T-cell (primary cell): ENCODE measurements at regions not wholly inside any gene's neighbourhood (a gene's known extent, or its start where the extent isn't known, plus 50 kb on each side); places are given as distances from the start of the nearest gene placed in this dataset.

Experiments
- ATAC-seq, 4 experiments: fragments of 200-7000 bp in 3 of 4; fragments of 150-1000 bp in 1 of 4; cut with Tn5 transposase; replicated peaks in 1 of 4; 1 replicate in 3 of 4; 2 replicates in 1 of 4; pipeline ENCODE4 v1.10.0; 2021; ENCODE audit warnings: moderate library complexity in 3 of 4, mild to moderate bottlenecking in 2 of 4, moderate number of reproducible peaks in 1 of 4
- CTCF ChIA-PET, 2 donors: fragments of 300-600 bp; sonication (Branson Sonifier 250); formaldehyde crosslinking; loops; one replicate each; lab custom pipeline; 2022; ENCODE audit warnings: antibody characterized with exemption in 2 of 2; lab: Charles Lee
- POLR2A ChIA-PET, 2 donors: fragments of 300-600 bp; sonication (Branson Sonifier 250); formaldehyde crosslinking; loops; one replicate each; lab custom pipeline; 2022; ENCODE audit warnings: antibody characterized with exemption in 2 of 2; lab: Charles Lee
- DNase-seq, 35 experiments: peaks; one replicate each; pipeline versions ENCODE4 v3.0.0 to v3.0.0-alpha.2; 2013 to 2023
- H3K27ac ChIP-seq: one replicate; pipeline ENCODE4 v1.5.1; 2013; ENCODE audit warnings: low read length
- H3K27me3 ChIP-seq, 2 experiments: replicated peaks in 1 of 2; 1 replicate in 1 of 2; 2 replicates in 1 of 2; pipeline versions ENCODE4 v1.6.1 to v1.7.0; 2013; ENCODE audit warnings: low read length in 1 of 2, mixed read lengths in 1 of 2; ENCODE audit not compliant: control insufficient read depth in 2 of 2, insufficient read depth in 2 of 2; ENCODE audit errors: extremely low read depth in 1 of 2
- H3K36me3 ChIP-seq, 2 donors: 1 replicate in 1 of 2; 2 replicates in 1 of 2; pipeline versions ENCODE4 v1.6.1 to v1.7.0; 2013; ENCODE audit warnings: low read length in 1 of 2; ENCODE audit not compliant: control insufficient read depth in 2 of 2, insufficient read depth in 1 of 2; ENCODE audit errors: extremely low read depth in 1 of 2
- H3K4me1 ChIP-seq, 2 experiments: 1 replicate in 1 of 2; 2 replicates in 1 of 2; pipeline versions ENCODE4 v1.6.1 to v1.7.0; 2013; ENCODE audit warnings: low read length in 2 of 2, mixed read lengths in 1 of 2; ENCODE audit not compliant: insufficient read depth in 2 of 2, control insufficient read depth in 1 of 2; ENCODE audit errors: extremely low read depth in 1 of 2
- H3K4me3 ChIP-seq, 2 donors: 1 replicate in 1 of 2; 2 replicates in 1 of 2; pipeline versions ENCODE4 v1.5.1 to v1.7.0; 2013; ENCODE audit warnings: mild to moderate bottlenecking in 2 of 2, low read length in 1 of 2, moderate library complexity in 1 of 2; ENCODE audit not compliant: control insufficient read depth in 1 of 2; ENCODE audit errors: extremely low read depth in 1 of 2
- H3K9me3 ChIP-seq: 2 replicates; pipeline ENCODE4 v1.7.0; 2013
- H3K27ac Mint-ChIP-seq, 2 donors: one replicate each; pipeline ENCODE4 v1.8.0; 2020 to 2021; ENCODE audit warnings: mild to moderate bottlenecking in 2 of 2, mixed read lengths in 2 of 2
- H3K27me3 Mint-ChIP-seq, 2 donors: one replicate each; pipeline ENCODE4 v1.8.0; 2021 to 2022; ENCODE audit warnings: mixed read lengths in 2 of 2
- H3K36me3 Mint-ChIP-seq: one replicate; pipeline ENCODE4 v1.8.0; 2021; ENCODE audit warnings: mixed read lengths
- H3K4me1 Mint-ChIP-seq, 3 donors: one replicate each; pipeline ENCODE4 v1.8.0; 2020 to 2022; ENCODE audit warnings: mixed read lengths in 3 of 3, mild to moderate bottlenecking in 1 of 3
- H3K4me3 Mint-ChIP-seq, 3 donors: one replicate each; pipeline ENCODE4 v1.8.0; 2020 to 2022; ENCODE audit warnings: mild to moderate bottlenecking in 3 of 3, mixed read lengths in 3 of 3, moderate library complexity in 3 of 3
- H3K9me3 Mint-ChIP-seq, 3 donors: one replicate each; pipeline ENCODE4 v1.8.0; 2020 to 2022; ENCODE audit warnings: mixed read lengths in 3 of 3
- WGBS: methylation state at CpG from one replicate; pipeline ENCODE4 v1.1.5; 2013; ENCODE audit warnings: missing lambda C conversion rate; ENCODE audit not compliant: insufficient coverage; 5-methylcytosine and 5-hydroxymethylcytosine counted together

GRCh38 chr10:109200646-109201045, 722.7 kb downstream of the XPNPEP1 start:
- no peaks in the 10 kb centered on the region for H3K36me3 Mint-ChIP-seq
- no peak overlapping the region for H3K4me3 Mint-ChIP-seq
- no peaks in the 10 kb centered on the region for H3K27me3 Mint-ChIP-seq
- peaks cover 5 to 24% (median 11%) of the 10 kb centered on the region in 3 donors for H3K9me3 Mint-ChIP-seq
- no peak for DNase-seq
- H3K9me3 ChIP-seq = no peaks in the 10 kb centered on the region
- H3K4me3 ChIP-seq = no peak overlapping the region
- no peaks in the 10 kb centered on the region for H3K4me1 Mint-ChIP-seq
- H3K27ac ChIP-seq = no peak overlapping the region
- no peaks in the 10 kb centered on the region for H3K4me1 ChIP-seq
- H3K36me3 ChIP-seq = no peaks in the 10 kb centered on the region
- no peak overlapping the region for H3K27ac Mint-ChIP-seq
- ChIA-PET CTCF (interaction anchor here in 1 of 2 donors (0.5 kb wide), 1 partner anchor 191 kb away, joined by 5 read pairs; no protein-coding TSS in a partner anchor), POLR2A (no interaction called here)
- ATAC-seq = no peak
- H3K27me3 ChIP-seq = no peaks in the 10 kb centered on the region
- no CpG with 5 or more reads among the region's 2 CpGs for WGBS

GRCh38 chr10:109191823-109192222, 731.5 kb downstream of the XPNPEP1 start:
- H3K9me3 ChIP-seq = no peaks in the 10 kb centered on the region
- peaks cover 12 to 23% (median 22%) of the 10 kb centered on the region in 3 donors for H3K9me3 Mint-ChIP-seq
- H3K27ac ChIP-seq = no peak overlapping the region
- H3K4me3 ChIP-seq = no peak overlapping the region
- no peaks in the 10 kb centered on the region for H3K4me1 ChIP-seq
- ChIA-PET POLR2A (no interaction called here), CTCF (no interaction called here)
- WGBS = no CpG with 5 or more reads among the region's 2 CpGs
- no peak for DNase-seq
- no peaks in the 10 kb centered on the region for H3K27me3 ChIP-seq
- H3K4me3 Mint-ChIP-seq = no peak overlapping the region
- no peak overlapping the region for H3K27ac Mint-ChIP-seq
- no peaks in the 10 kb centered on the region for H3K36me3 ChIP-seq
- no peak for ATAC-seq
- H3K27me3 Mint-ChIP-seq = no peaks in the 10 kb centered on the region
- no peaks in the 10 kb centered on the region for H3K36me3 Mint-ChIP-seq
- no peaks in the 10 kb centered on the region for H3K4me1 Mint-ChIP-seq

GRCh38 chr10:109191341-109191740, 732.0 kb downstream of the XPNPEP1 start:
- Histone ChIP-seq H3K4me3 (no peak overlapping the region), H3K36me3 (no peaks in the 10 kb centered on the region), H3K9me3 (no peaks in the 10 kb centered on the region), H3K4me1 (no peaks in the 10 kb centered on the region), H3K27me3 (no peaks in the 10 kb centered on the region), H3K27ac (no peak overlapping the region)
- WGBS = no CpG with 5 or more reads among the region's 5 CpGs
- CTCF ChIA-PET = no interaction called here
- no peak overlapping the region for H3K27ac Mint-ChIP-seq
- DNase-seq = no peak
- peaks cover 14 to 26% (median 23%) of the 10 kb centered on the region in 3 donors for H3K9me3 Mint-ChIP-seq
- no peaks in the 10 kb centered on the region for H3K4me1 Mint-ChIP-seq
- no peaks in the 10 kb centered on the region for H3K27me3 Mint-ChIP-seq
- POLR2A ChIA-PET = no interaction called here
- no peaks in the 10 kb centered on the region for H3K36me3 Mint-ChIP-seq
- no peak for ATAC-seq
- H3K4me3 Mint-ChIP-seq = no peak overlapping the region

DNA sequence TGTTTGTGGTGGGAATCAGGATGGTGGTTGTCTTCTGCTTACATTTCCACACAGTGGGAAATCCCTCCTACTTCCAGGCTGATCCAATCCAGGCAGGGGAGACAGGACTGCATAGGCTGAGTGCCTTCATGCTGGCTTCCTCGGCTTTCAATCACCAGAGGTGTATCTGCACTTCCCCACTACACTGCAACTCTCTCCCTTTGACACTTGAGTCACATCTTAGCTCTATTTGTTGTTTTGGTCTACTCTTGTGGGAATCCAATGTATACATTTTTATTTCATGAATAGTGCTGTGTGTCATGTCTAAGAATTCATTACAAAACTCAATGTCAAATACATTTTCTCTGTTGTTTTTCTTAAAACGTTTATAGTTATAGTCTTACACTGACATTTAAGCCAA, 735.6 kb downstream of the XPNPEP1 start:
- no peak for ATAC-seq
- no peaks in the 10 kb centered on the region for H3K4me1 ChIP-seq
- H3K27me3 Mint-ChIP-seq = no peaks in the 10 kb centered on the region
- no peaks in the 10 kb centered on the region for H3K4me1 Mint-ChIP-seq
- H3K36me3 ChIP-seq = no peaks in the 10 kb centered on the region
- H3K4me3 ChIP-seq = no peak overlapping the region
- POLR2A ChIA-PET = no interaction called here
- no peaks in the 10 kb centered on the region for H3K36me3 Mint-ChIP-seq
- H3K4me3 Mint-ChIP-seq = no peak overlapping the region
- no peak for DNase-seq
- H3K27ac ChIP-seq = no peak overlapping the region
- no peak overlapping the region for H3K27ac Mint-ChIP-seq
- H3K9me3 ChIP-seq = no peaks in the 10 kb centered on the region
- H3K27me3 ChIP-seq = no peaks in the 10 kb centered on the region
- peaks cover 23 to 46% (median 27%) of the 10 kb centered on the region in 3 donors for H3K9me3 Mint-ChIP-seq
- CTCF ChIA-PET = no interaction called here
- no CpG with 5 or more reads among the region's 2 CpGs for WGBS

GRCh38 chr10:109183366-109183765, 739.9 kb downstream of the XPNPEP1 start:
- CTCF ChIA-PET = no interaction called here
- no peaks in the 10 kb centered on the region for H3K27me3 ChIP-seq
- H3K9me3 Mint-ChIP-seq = peaks cover 20 to 34% (median 26%) of the 10 kb centered on the region in 3 donors

DNA sequence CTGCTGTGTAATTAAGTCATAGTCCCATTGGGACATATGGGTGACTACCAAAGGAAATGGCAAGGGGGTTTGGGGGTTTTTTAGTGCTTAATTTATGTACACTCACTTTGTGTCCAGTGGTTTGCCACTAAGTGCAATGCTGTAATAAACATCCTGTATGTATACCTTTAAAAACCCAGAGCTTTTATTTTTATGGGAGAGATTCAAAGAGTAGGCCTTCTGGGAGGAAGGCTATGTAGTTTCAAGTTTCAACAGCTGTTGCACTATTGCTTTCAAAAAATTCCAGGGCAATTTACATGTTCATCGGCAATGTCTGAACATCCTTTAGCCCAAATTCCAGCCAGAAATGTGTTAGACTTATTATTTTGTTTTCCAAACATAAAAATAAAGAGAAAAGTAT, 744.7 kb downstream of the XPNPEP1 start:
- peaks cover 14 to 31% (median 27%) of the 10 kb centered on the region in 3 donors for H3K9me3 Mint-ChIP-seq
- CTCF ChIA-PET = no interaction called here

More at GRCh38 chr10:109183366-109183765, 739.9 kb downstream of the XPNPEP1 start:
- Histone ChIP-seq H3K27ac (no peak overlapping the region), H3K4me1 (no peaks in the 10 kb centered on the region), H3K9me3 (no peaks in the 10 kb centered on the region), H3K4me3 (no peak overlapping the region), H3K36me3 (no peaks in the 10 kb centered on the region)
- POLR2A ChIA-PET = no interaction called here
- ATAC-seq (no peak), DNase-seq (no peak)
- H3K4me1 Mint-ChIP-seq = no peaks in the 10 kb centered on the region
- no peaks in the 10 kb centered on the region for H3K27me3 Mint-ChIP-seq
- H3K36me3 Mint-ChIP-seq = no peaks in the 10 kb centered on the region
- no peak overlapping the region for H3K4me3 Mint-ChIP-seq
- no peak overlapping the region for H3K27ac Mint-ChIP-seq

DNA sequence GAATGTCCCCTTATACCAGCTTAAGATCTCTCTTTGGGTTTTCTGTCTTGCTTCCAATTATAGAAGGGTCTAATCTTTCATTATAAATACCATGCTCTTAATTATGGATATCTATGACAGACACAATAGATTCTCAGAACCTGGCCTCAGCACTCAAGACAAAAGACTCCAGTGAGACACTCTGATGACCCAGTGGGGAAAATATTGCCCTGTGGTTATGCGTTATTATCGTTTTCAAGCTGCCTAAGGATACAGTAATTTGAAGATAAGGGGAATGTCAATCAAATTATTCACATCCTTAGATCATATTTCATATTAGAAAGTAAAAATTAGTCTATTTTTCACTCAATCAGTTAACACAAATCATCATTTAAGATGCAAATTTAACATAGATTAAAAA, 748.8 kb downstream of the XPNPEP1 start:
- Mint-ChIP-seq H3K9me3 (peaks cover 12 to 29% (median 22%) of the 10 kb centered on the region in 3 donors), H3K27ac (no peak overlapping the region), H3K4me3 (no peak overlapping the region), H3K36me3 (no peaks in the 10 kb centered on the region), H3K27me3 (no peaks in the 10 kb centered on the region), H3K4me1 (no peaks in the 10 kb centered on the region)
- DNase-seq (no peak), ATAC-seq (no peak)
- Histone ChIP-seq H3K27ac (no peak overlapping the region), H3K27me3 (no peaks in the 10 kb centered on the region), H3K9me3 (no peaks in the 10 kb centered on the region), H3K4me1 (no peaks in the 10 kb centered on the region), H3K4me3 (no peak overlapping the region), H3K36me3 (no peaks in the 10 kb centered on the region)
- ChIA-PET CTCF (no interaction called here), POLR2A (no interaction called here)
- WGBS = no CpG with 5 or more reads among the region's 2 CpGs

More for the DNA sequence above, 744.7 kb downstream of the XPNPEP1 start:
- DNase-seq = no peak
- WGBS = no CpG with 5 or more reads among the region's 1 CpG
- Histone ChIP-seq H3K27me3 (no peaks in the 10 kb centered on the region), H3K27ac (no peak overlapping the region), H3K4me3 (no peak overlapping the region), H3K36me3 (no peaks in the 10 kb centered on the region), H3K9me3 (no peaks in the 10 kb centered on the region), H3K4me1 (no peaks in the 10 kb centered on the region)
- H3K27ac Mint-ChIP-seq = no peak overlapping the region
- POLR2A ChIA-PET = no interaction called here
- no peaks in the 10 kb centered on the region for H3K4me1 Mint-ChIP-seq
- H3K27me3 Mint-ChIP-seq = no peaks in the 10 kb centered on the region
- no peak for ATAC-seq
- H3K4me3 Mint-ChIP-seq = no peak overlapping the region
- no peaks in the 10 kb centered on the region for H3K36me3 Mint-ChIP-seq
